DND-41 (cell line): ENCODE measurements at regions not wholly inside any gene's neighbourhood (a gene's known extent, or its start where the extent isn't known, plus 50 kb on each side); places are given as distances from the start of the nearest gene placed in this dataset.

Experiments
- ATAC-seq: fragments of 200-7000 bp; cut with Tn5 transposase; 3 replicates; pipeline ENCODE4 v1.9.1; 2021; ENCODE audit warnings: low read depth; ENCODE audit not compliant: insufficient read depth
- DNase-seq: peaks from one replicate; pipeline ENCODE4 v3.0.0-alpha.2; 2020
- H2AFZ ChIP-seq: 2 replicates; pipeline ENCODE4 v1.6.0; 2012; ENCODE audit warnings: low read depth, low read length
- H3K27ac ChIP-seq: 2 replicates; pipeline ENCODE4 v1.5.1; 2012; ENCODE audit warnings: low read length, inconsistent platforms
- H3K27me3 ChIP-seq: fragments of 200-600 bp; sonication (generic); 2 replicates; pipeline ENCODE4 v1.6.0; 2012; ENCODE audit warnings: low read length, mild to moderate bottlenecking, inconsistent platforms; ENCODE audit not compliant: insufficient read depth, poor library complexity
- H3K36me3 ChIP-seq: 2 replicates; pipeline ENCODE4 v1.5.1; 2012; ENCODE audit warnings: low read length, inconsistent platforms; ENCODE audit not compliant: insufficient read depth
- H3K4me1 ChIP-seq: 2 replicates; pipeline ENCODE4 v1.5.1; 2012; ENCODE audit warnings: mild to moderate bottlenecking, low read length; ENCODE audit not compliant: insufficient read depth
- H3K4me2 ChIP-seq: 2 replicates; pipeline ENCODE4 v1.6.0; 2012; ENCODE audit warnings: mild to moderate bottlenecking, moderate library complexity, low read length, inconsistent platforms; ENCODE audit not compliant: insufficient read depth
- H3K4me3 ChIP-seq, 2 experiments: fragments of 200-600 bp in 1 of 2; shearing (Covaris generic) in 1 of 2; 2 replicates each; pipeline ENCODE4 v1.5.1; 2012 to 2016; ENCODE audit warnings: inconsistent platforms in 2 of 2, low read length in 2 of 2, mild to moderate bottlenecking in 2 of 2, low read depth in 1 of 2, moderate library complexity in 1 of 2
- H3K79me2 ChIP-seq: 2 replicates; pipeline ENCODE4 v1.6.0; 2012; ENCODE audit warnings: low read length, inconsistent platforms; ENCODE audit not compliant: insufficient read depth
- H3K9ac ChIP-seq: 2 replicates; pipeline ENCODE4 v1.6.0; 2012; ENCODE audit warnings: low read depth, mild to moderate bottlenecking, inconsistent platforms, low read length, moderate library complexity
- H3K9me3 ChIP-seq: 2 replicates; pipeline ENCODE4 v1.5.1; 2012; ENCODE audit warnings: low read length, moderate library complexity, mild to moderate bottlenecking, inconsistent platforms; ENCODE audit not compliant: insufficient read depth, severe bottlenecking
- H4K20me1 ChIP-seq: 2 replicates; pipeline ENCODE4 v1.6.0; 2012; ENCODE audit warnings: low read length; ENCODE audit not compliant: insufficient read depth
- CTCF ChIP-seq: IDR thresholded peaks from 2 replicates; pipeline ENCODE4 v1.5.1; 2012; ENCODE audit warnings: borderline replicate concordance, low read length, moderate library complexity, mild to moderate bottlenecking; ENCODE audit not compliant: poor library complexity, severe bottlenecking; ENCODE audit errors: extremely low read depth
- EZH2 ChIP-seq: IDR thresholded peaks from 3 replicates; pipeline ENCODE4 v1.6.1; 2012; ENCODE audit warnings: borderline replicate concordance, low read depth, mild to moderate bottlenecking, moderate library complexity, low read length, inconsistent platforms; ENCODE audit not compliant: severe bottlenecking

- no peak overlapping the region for H3K9ac ChIP-seq
- H2AFZ ChIP-seq = no peak overlapping the region
- no peaks in the 10 kb centered on the region for H4K20me1 ChIP-seq
- H3K27ac ChIP-seq = no peak overlapping the region
- ATAC-seq = no peak
- TF ChIP-seq CTCF (no peak), EZH2 (no peak)
- no peaks in the 10 kb centered on the region for H3K27me3 ChIP-seq
- H3K4me1 ChIP-seq = no peaks in the 10 kb centered on the region
- H3K4me2 ChIP-seq = no peak overlapping the region
- no peak for DNase-seq
- no peaks in the 10 kb centered on the region for H3K36me3 ChIP-seq
- no peak overlapping the region for H3K4me3 ChIP-seq
- H3K79me2 ChIP-seq = no peaks in the 10 kb centered on the region
- H3K9me3 ChIP-seq = no peaks in the 10 kb centered on the region
Observed at GRCh38 chr4:63493265-63493664, 916.0 kb downstream of the TECRL start.

GRCh38 chr4:63492515-63492914 is 916.7 kb downstream of the TECRL start:
- ATAC-seq = no peak
- Histone ChIP-seq H4K20me1 (no peaks in the 10 kb centered on the region), H3K27ac (no peak overlapping the region), H3K36me3 (no peaks in the 10 kb centered on the region), H3K79me2 (no peaks in the 10 kb centered on the region), H3K9ac (no peak overlapping the region), H2AFZ (no peak overlapping the region), H3K27me3 (no peaks in the 10 kb centered on the region), H3K4me3 (no peak overlapping the region), H3K4me2 (no peak overlapping the region), H3K9me3 (no peaks in the 10 kb centered on the region), H3K4me1 (no peaks in the 10 kb centered on the region)
- TF ChIP-seq EZH2 (no peak), CTCF (no peak)
- DNase-seq = no peak

GRCh38 chr4:63464393-63464792 is 944.9 kb downstream of the TECRL start:
- Histone ChIP-seq H3K4me1 (no peaks in the 10 kb centered on the region), H3K4me2 (no peak overlapping the region), H3K79me2 (no peaks in the 10 kb centered on the region), H3K27me3 (no peaks in the 10 kb centered on the region), H2AFZ (no peak overlapping the region), H3K4me3 (no peak overlapping the region), H4K20me1 (no peaks in the 10 kb centered on the region), H3K27ac (no peak overlapping the region), H3K9ac (no peak overlapping the region), H3K36me3 (no peaks in the 10 kb centered on the region), H3K9me3 (no peaks in the 10 kb centered on the region)
- no peak for ATAC-seq
- no peak for TF ChIP-seq EZH2
- no peak for TF ChIP-seq CTCF
- no peak for DNase-seq

GRCh38 chr4:63460075-63460474 is 949.2 kb downstream of the TECRL start:
- Histone ChIP-seq H3K4me1 (no peaks in the 10 kb centered on the region), H4K20me1 (no peaks in the 10 kb centered on the region), H3K27me3 (no peaks in the 10 kb centered on the region), H3K27ac (no peak overlapping the region), H3K4me2 (no peak overlapping the region), H3K9ac (no peak overlapping the region), H3K79me2 (no peaks in the 10 kb centered on the region), H2AFZ (no peak overlapping the region), H3K9me3 (no peaks in the 10 kb centered on the region), H3K4me3 (no peak overlapping the region), H3K36me3 (no peaks in the 10 kb centered on the region)
- DNase-seq = no peak
- TF ChIP-seq CTCF (no peak), EZH2 (no peak)
- ATAC-seq = no peak
